ENCODE measurements at regions not wholly inside any gene's neighbourhood (a gene's known extent, or its start where the extent isn't known, plus 50 kb on each side); places are given as distances from the start of the nearest gene placed in this dataset.

DNA sequence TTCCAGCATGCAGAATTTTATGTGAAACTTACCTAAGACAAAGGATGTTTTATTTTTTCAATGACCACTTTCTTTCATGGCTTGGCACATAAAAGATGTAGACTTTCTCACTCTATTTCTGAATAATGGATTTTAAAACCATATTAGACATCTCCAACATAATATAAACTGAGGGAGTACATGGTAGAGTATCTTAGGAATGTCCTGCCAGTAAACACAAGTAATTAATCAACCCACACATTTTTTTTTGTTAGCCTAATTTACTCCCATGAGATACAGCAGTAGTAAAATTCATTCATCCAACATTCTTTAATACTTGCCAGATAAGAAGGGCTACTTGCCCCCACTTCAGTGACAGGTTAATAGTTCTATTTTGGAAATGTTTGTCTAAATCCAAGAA lies 235.4 kb upstream of the ADAMTS5 start:
- no peaks in the 10 kb centered on the region for H3K79me2 ChIP-seq (ENCODE audit: insufficient read depth, low read length)
- Mint-ChIP-seq H3K27me3 (ENCODE audit: low read depth, unreplicated experiment) (no peaks in the 10 kb centered on the region), H3K27ac (ENCODE audit: unreplicated experiment) (no peak overlapping the region), H3K36me3 (ENCODE audit: low read depth, unreplicated experiment) (no peaks in the 10 kb centered on the region), H3K4me3 (ENCODE audit: unreplicated experiment) (no peak overlapping the region), H3K9me3 (ENCODE audit: unreplicated experiment) (peaks cover 1% of the 10 kb centered on the region), H3K4me1 (ENCODE audit: low read depth, unreplicated experiment) (peaks cover 7% of the 10 kb centered on the region)
- H4K20me1 ChIP-seq (ENCODE audit: insufficient read depth, low read length): no peaks in the 10 kb centered on the region
- H3K4me2 ChIP-seq (ENCODE audit: low read length): no peak overlapping the region
- H3K4me3 ChIP-seq (ENCODE audit: insufficient read depth, low read depth, low read length): no peak overlapping the region
- FAIRE-seq (no peak), DNase-seq (ENCODE audit: low read depth) (no peak)
- no peak overlapping the region for H2AFZ ChIP-seq (ENCODE audit: low read depth, low read length)
- H3K4me1 ChIP-seq (ENCODE audit: insufficient read depth, low read length): no peaks in the 10 kb centered on the region
- no peaks in the 10 kb centered on the region for H3K36me3 ChIP-seq (ENCODE audit: insufficient read depth, low read length)
- TF ChIP-seq CTCF (IDR thresholded peaks at IDR 0.05; ENCODE audit: insufficient read depth, low read depth, low read length) (no peak), EZH2 (IDR thresholded peaks at IDR 0.05; ENCODE audit: insufficient read depth, low read length) (no peak)
- no peak overlapping the region for H3K27ac ChIP-seq (ENCODE audit: low read depth, low read length)
- no peaks in the 10 kb centered on the region for H3K27me3 ChIP-seq (ENCODE audit: insufficient read depth, low read length)
- H3K9ac ChIP-seq (ENCODE audit: low read length): no peak overlapping the region
- H3K9me3 ChIP-seq (ENCODE audit: insufficient read depth, low read depth, low read length): no peaks in the 10 kb centered on the region

DNA sequence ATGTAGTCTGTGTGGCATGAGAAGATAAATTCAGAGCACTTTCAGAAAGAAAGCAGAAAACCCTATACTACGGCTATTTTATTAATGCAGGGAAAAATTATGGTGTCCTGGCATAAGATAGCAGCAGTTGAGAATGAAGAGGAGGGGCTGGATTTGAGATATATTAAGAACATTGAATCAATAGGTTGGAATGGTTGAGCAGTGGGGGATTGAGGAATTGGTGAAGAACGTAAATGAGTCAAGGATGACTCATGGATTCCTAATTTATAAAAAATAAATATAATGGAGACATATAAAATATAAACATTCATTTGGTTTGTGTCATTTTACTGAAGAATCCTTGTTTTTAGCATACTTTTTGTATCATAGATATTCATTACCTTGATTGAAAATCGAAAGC lies 234.3 kb upstream of the ADAMTS5 start:
- H3K27ac ChIP-seq (ENCODE audit: low read depth, low read length): no peak overlapping the region
- DNase-seq (ENCODE audit: low read depth) (peak; percentile 25), FAIRE-seq (no peak)
- Mint-ChIP-seq H3K27ac (ENCODE audit: unreplicated experiment) (no peak overlapping the region), H3K9me3 (ENCODE audit: unreplicated experiment) (no peaks in the 10 kb centered on the region), H3K27me3 (ENCODE audit: low read depth, unreplicated experiment) (no peaks in the 10 kb centered on the region), H3K4me3 (ENCODE audit: unreplicated experiment) (no peak overlapping the region), H3K36me3 (ENCODE audit: low read depth, unreplicated experiment) (no peaks in the 10 kb centered on the region), H3K4me1 (ENCODE audit: low read depth, unreplicated experiment) (no peaks in the 10 kb centered on the region)
- no peaks in the 10 kb centered on the region for H3K4me1 ChIP-seq (ENCODE audit: insufficient read depth, low read length)
- peak overlapping the region; percentile 38 for H2AFZ ChIP-seq (ENCODE audit: low read depth, low read length)
- H3K9ac ChIP-seq (ENCODE audit: low read length): no peak overlapping the region
- no peak for TF ChIP-seq CTCF (IDR thresholded peaks at IDR 0.05; ENCODE audit: insufficient read depth, low read depth, low read length)
- TF ChIP-seq EZH2 (IDR thresholded peaks at IDR 0.05; ENCODE audit: insufficient read depth, low read length): no peak
- peak overlapping the region; percentile 32 for H3K4me2 ChIP-seq (ENCODE audit: low read length)
- no peaks in the 10 kb centered on the region for H3K36me3 ChIP-seq (ENCODE audit: insufficient read depth, low read length)
- no peak overlapping the region for H3K4me3 ChIP-seq (ENCODE audit: insufficient read depth, low read depth, low read length)
- no peaks in the 10 kb centered on the region for H3K79me2 ChIP-seq (ENCODE audit: insufficient read depth, low read length)
- H3K27me3 ChIP-seq (ENCODE audit: insufficient read depth, low read length): no peaks in the 10 kb centered on the region
- H3K9me3 ChIP-seq (ENCODE audit: insufficient read depth, low read depth, low read length): no peaks in the 10 kb centered on the region
- H4K20me1 ChIP-seq (ENCODE audit: insufficient read depth, low read length): no peaks in the 10 kb centered on the region

DNA sequence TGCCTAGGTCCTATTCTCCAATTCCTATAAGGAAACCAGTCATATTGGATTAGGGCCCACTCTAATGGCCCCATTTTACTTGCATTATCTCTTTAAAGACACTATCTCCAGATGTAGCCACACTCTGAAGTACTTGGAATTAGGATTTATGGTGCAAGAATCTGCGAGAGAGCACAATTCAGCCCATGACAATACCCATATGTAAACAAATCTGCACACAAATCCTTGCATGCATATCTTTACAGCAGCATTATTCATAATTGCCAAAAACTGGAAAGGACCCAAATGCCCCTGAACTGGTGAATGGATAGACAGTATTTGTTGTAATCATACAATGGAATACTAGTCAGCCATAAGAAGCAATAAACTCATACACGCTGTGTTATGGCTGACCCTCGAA lies 229.8 kb upstream of the ADAMTS5 start:
- H3K27ac ChIP-seq (ENCODE audit: low read depth, low read length): no peak overlapping the region
- H3K4me3 ChIP-seq (ENCODE audit: insufficient read depth, low read depth, low read length): no peak overlapping the region
- H4K20me1 ChIP-seq (ENCODE audit: insufficient read depth, low read length): no peaks in the 10 kb centered on the region
- Mint-ChIP-seq H3K27me3 (ENCODE audit: low read depth, unreplicated experiment) (no peaks in the 10 kb centered on the region), H3K27ac (ENCODE audit: unreplicated experiment) (no peak overlapping the region), H3K36me3 (ENCODE audit: low read depth, unreplicated experiment) (no peaks in the 10 kb centered on the region), H3K4me3 (ENCODE audit: unreplicated experiment) (no peak overlapping the region), H3K4me1 (ENCODE audit: low read depth, unreplicated experiment) (no peaks in the 10 kb centered on the region), H3K9me3 (ENCODE audit: unreplicated experiment) (no peaks in the 10 kb centered on the region)
- H2AFZ ChIP-seq (ENCODE audit: low read depth, low read length): no peak overlapping the region
- no peaks in the 10 kb centered on the region for H3K9me3 ChIP-seq (ENCODE audit: insufficient read depth, low read depth, low read length)
- TF ChIP-seq CTCF (IDR thresholded peaks at IDR 0.05; ENCODE audit: insufficient read depth, low read depth, low read length): no peak
- no peak for TF ChIP-seq EZH2 (IDR thresholded peaks at IDR 0.05; ENCODE audit: insufficient read depth, low read length)
- H3K36me3 ChIP-seq (ENCODE audit: insufficient read depth, low read length): no peaks in the 10 kb centered on the region
- no peaks in the 10 kb centered on the region for H3K27me3 ChIP-seq (ENCODE audit: insufficient read depth, low read length)
- H3K4me2 ChIP-seq (ENCODE audit: low read length): no peak overlapping the region
- H3K79me2 ChIP-seq (ENCODE audit: insufficient read depth, low read length): no peaks in the 10 kb centered on the region
- DNase-seq (ENCODE audit: low read depth) (no peak), FAIRE-seq (no peak)
- no peak overlapping the region for H3K9ac ChIP-seq (ENCODE audit: low read length)
- H3K4me1 ChIP-seq (ENCODE audit: insufficient read depth, low read length): no peaks in the 10 kb centered on the region
